ENCODE measurements at regions not wholly inside any gene's neighbourhood (a gene's known extent, or its start where the extent isn't known, plus 50 kb on each side); places are given as distances from the start of the nearest gene placed in this dataset.

- TF ChIP-seq CTCF (IDR thresholded peaks at IDR 0.05) (no peak), POLR2AphosphoS5 (IDR thresholded peaks at IDR 0.05) (no peak)
These were observed 349.4 kb upstream of the NPSR1 start for GRCh38 chr7:34308595-34308994.

Measured in breast epithelium (tissue), 3 donors.